Coronary artery (tissue), 2 donors: ENCODE measurements at regions not wholly inside any gene's neighbourhood (a gene's known extent, or its start where the extent isn't known, plus 50 kb on each side); places are given as distances from the start of the nearest gene placed in this dataset.

Experiments used
- DNase-seq: peaks from one replicate; pipeline ENCODE4 v3.0.0-alpha.2; 2017; ENCODE audit warnings: low spot score
- H3K27ac ChIP-seq, 2 donors: fragments of 200-600 bp; sonication (generic); one replicate each; pipeline ENCODE4 v1.5.1; 2016 to 2019
- H3K4me3 ChIP-seq: fragments of 200-600 bp; sonication (generic); 2 replicates; pipeline ENCODE4 v1.5.1; 2016; ENCODE audit warnings: mild to moderate bottlenecking, moderate library complexity
- CTCF ChIP-seq: fragments of 200-600 bp; sonication (generic); IDR thresholded peaks from one replicate; pipeline ENCODE4 v1.5.1; 2019; ENCODE audit warnings: antibody characterized with exemption

DNA sequence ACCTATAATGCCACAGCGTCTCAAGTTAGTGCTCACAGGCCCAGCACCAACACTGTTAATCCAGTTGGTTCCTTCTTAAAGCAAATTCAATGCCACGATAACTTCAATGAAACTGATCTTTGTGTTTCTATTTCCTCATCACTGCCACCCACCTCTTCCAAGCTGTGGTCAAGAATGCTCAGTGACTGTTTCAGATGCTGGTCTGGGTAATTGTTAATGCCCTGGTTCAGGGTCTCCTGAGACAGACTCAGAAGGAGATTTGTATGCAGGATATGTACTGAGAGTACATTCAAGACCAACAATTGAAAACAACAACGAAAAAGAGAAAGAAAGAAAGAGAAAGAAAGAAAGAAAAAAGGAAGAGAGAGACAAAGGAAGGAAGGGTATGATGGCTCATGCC is 505.3 kb downstream of the TLE4 start:
- no peak overlapping the region for H3K4me3 ChIP-seq
- TF ChIP-seq CTCF: no peak
- DNase-seq: no peak
- no peak overlapping the region for H3K27ac ChIP-seq

DNA sequence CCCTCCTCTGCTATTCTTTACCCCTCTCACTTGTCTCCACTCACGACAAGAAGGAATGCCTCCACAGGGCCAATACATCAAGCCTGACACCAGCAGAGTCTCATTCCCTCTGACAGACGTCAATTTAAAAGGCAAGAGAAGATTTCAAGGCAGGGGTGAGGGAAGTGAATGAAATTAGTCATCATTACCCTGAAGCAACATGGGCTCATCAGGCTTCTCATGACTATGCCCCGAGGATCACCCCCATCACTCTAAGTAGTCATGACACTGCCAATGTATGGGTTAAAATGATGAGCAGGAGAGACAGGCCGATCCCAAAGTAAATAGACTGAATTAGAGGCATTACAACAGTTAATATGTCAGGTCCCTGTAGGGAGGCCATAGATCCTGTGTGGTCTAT is 504.4 kb downstream of the TLE4 start:
- Histone ChIP-seq H3K27ac (no peak overlapping the region), H3K4me3 (no peak overlapping the region)
- TF ChIP-seq CTCF: no peak
- DNase-seq: no peak

GRCh38 chr9:80074439-80074838 is 502.7 kb downstream of the TLE4 start:
- no peak for DNase-seq
- Histone ChIP-seq H3K4me3 (no peak overlapping the region), H3K27ac (no peak overlapping the region)
- no peak for TF ChIP-seq CTCF

DNA sequence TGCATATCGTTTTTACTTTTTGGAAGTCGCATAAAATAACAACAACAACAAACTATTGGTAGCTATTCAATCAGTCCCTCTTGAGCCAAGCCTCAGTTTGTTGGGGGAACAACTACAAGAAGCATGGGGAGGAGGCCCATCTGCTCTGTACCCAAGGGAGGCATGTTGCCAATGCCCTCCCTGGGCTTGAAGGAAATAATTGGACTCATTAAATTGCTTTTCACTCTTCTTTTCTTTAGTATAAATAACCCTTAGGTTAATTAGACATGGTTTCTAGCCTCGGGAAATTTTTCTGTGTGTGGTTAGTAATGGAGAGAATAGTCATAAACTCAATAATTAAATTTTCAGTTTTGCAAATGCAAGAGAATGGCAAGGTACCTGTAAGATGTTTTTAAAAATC is 500.7 kb downstream of the TLE4 start:
- no peak overlapping the region for H3K4me3 ChIP-seq
- TF ChIP-seq CTCF: no peak
- H3K27ac ChIP-seq: no peak overlapping the region
- no peak for DNase-seq

DNA sequence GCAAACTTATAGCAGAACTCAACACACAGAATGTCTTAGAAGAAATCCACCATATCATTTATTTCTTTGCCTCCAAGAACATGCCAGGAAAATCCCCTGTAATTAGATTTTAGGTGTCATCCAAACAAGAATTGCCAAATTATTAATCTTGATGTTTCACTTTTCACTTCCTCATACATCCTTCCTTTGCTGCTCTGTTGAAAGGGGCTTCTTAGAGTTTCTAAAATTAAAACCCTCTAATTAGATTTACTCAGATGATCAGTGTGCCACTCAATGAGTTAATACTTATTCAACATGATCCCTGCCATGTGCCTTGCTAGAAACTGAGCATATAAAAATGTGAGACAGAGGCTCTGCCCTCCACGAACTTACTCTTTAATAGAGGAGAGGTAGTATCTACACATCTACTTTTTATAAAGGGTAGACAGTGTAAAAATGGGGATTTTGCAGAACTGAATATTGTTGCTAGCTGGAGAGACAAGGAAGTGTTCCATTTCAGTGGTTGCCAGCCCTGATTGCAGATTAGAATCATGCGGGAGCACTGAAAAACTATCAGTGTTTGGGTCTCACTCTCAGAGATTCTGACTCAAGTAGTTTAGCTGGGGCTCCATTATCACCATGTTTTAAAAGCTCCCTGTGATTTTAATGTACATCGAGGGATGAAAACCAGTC is 498.4 kb downstream of the TLE4 start:
- no peak overlapping the region for H3K4me3 ChIP-seq
- TF ChIP-seq CTCF: no peak
- DNase-seq: no peak

GRCh38 chr9:80066931-80067330 is 495.2 kb downstream of the TLE4 start:
- no peak for DNase-seq
- no peak for TF ChIP-seq CTCF
- H3K4me3 ChIP-seq: no peak overlapping the region

More for the DNA sequence above, 498.4 kb downstream of the TLE4 start:
- no peak overlapping the region for H3K27ac ChIP-seq

DNA sequence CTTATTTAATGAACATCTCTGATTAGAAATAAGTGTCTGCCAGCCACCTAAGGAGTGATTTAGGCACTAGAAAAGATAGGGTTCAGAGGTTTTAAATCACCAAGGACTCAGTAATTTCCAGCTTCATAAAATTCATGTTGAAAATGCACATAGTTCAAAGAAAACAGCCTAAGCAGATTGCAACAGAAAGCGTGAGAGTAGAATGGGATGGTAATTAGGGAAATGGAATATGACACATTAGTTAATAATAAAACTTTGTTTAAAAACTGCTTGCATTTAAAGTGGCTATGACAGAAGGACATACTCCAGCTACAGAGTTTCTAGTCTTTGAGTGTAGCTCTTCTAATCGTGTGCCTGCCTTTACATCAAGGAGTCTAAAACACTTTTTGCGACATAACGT is 490.8 kb downstream of the TLE4 start:
- no peak overlapping the region for H3K4me3 ChIP-seq
- no peak for DNase-seq
- peak overlapping the region; percentile 53 to 82 for H3K27ac ChIP-seq
- TF ChIP-seq CTCF: no peak

More at GRCh38 chr9:80066931-80067330, 495.2 kb downstream of the TLE4 start:
- H3K27ac ChIP-seq: no peak overlapping the region
